Nephron (organoid): ENCODE measurements at regions not wholly inside any gene's neighbourhood (a gene's known extent, or its start where the extent isn't known, plus 50 kb on each side); places are given as distances from the start of the nearest gene placed in this dataset.

Experiments
- H3K27ac Mint-ChIP-seq, 3 experiments: 2 replicates each; pipeline ENCODE4 v1.8.0; 2020; ENCODE audit warnings: mixed read lengths in 3 of 3, mild to moderate bottlenecking in 2 of 3, moderate library complexity in 1 of 3
- H3K27me3 Mint-ChIP-seq: 2 replicates; pipeline ENCODE4 v1.8.0; 2021; ENCODE audit warnings: low read depth, mild to moderate bottlenecking, moderate library complexity, mixed read lengths
- H3K36me3 Mint-ChIP-seq: 2 replicates; pipeline ENCODE4 v1.8.0; 2020; ENCODE audit warnings: low read depth, mixed read lengths
- H3K4me1 Mint-ChIP-seq: 2 replicates; pipeline ENCODE4 v1.8.0; 2020; ENCODE audit warnings: mixed read lengths
- H3K4me3 Mint-ChIP-seq, 3 experiments: 2 replicates each; pipeline ENCODE4 v1.8.0; 2020; ENCODE audit warnings: mild to moderate bottlenecking in 3 of 3, mixed read lengths in 3 of 3, moderate library complexity in 2 of 3
- H3K9me3 Mint-ChIP-seq: 2 replicates; pipeline ENCODE4 v1.8.0; 2020; ENCODE audit warnings: mixed read lengths
- TF ChIP-seq, protein P1 (sequence below), 3 experiments: fragments of 200-600 bp; sonication (generic); IDR thresholded peaks; one replicate each; pipeline ENCODE4 v1.5.0; 2021; ENCODE audit warnings: antibody characterized with exemption in 3 of 3; ENCODE audit not compliant: unreplicated experiment in 3 of 3

DNA sequence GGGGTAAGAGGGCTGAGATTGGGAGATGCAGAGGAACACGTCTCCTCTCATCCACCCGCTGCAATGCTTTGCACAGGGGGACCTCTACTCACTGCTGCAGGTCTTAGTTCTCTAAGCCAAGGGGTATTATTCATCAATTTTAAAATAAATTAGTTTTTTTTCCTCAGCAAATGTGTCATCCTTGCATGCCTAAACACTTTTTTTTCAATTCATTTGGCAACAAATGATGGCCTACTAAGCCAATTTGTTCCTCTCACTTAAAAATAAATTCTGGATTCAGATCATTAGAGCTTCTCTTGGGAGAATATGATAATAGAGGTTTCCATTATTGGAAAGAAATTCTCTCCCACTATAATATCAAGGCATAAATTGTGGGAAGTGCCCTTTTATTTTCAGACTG is 338.3 kb downstream of the IRX1 start:
- Mint-ChIP-seq H3K4me1 (no peaks in the 10 kb centered on the region), H3K9me3 (peaks cover 9% of the 10 kb centered on the region), H3K4me3 (no peak overlapping the region), H3K36me3 (no peaks in the 10 kb centered on the region), H3K27me3 (no peaks in the 10 kb centered on the region), H3K27ac (no peak overlapping the region)
- TF ChIP-seq, protein P1, sequence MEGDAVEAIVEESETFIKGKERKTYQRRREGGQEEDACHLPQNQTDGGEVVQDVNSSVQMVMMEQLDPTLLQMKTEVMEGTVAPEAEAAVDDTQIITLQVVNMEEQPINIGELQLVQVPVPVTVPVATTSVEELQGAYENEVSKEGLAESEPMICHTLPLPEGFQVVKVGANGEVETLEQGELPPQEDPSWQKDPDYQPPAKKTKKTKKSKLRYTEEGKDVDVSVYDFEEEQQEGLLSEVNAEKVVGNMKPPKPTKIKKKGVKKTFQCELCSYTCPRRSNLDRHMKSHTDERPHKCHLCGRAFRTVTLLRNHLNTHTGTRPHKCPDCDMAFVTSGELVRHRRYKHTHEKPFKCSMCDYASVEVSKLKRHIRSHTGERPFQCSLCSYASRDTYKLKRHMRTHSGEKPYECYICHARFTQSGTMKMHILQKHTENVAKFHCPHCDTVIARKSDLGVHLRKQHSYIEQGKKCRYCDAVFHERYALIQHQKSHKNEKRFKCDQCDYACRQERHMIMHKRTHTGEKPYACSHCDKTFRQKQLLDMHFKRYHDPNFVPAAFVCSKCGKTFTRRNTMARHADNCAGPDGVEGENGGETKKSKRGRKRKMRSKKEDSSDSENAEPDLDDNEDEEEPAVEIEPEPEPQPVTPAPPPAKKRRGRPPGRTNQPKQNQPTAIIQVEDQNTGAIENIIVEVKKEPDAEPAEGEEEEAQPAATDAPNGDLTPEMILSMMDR (IDR thresholded peaks at IDR 0.05; ENCODE audit: unreplicated experiment in 3 of 3) = no peak

DNA sequence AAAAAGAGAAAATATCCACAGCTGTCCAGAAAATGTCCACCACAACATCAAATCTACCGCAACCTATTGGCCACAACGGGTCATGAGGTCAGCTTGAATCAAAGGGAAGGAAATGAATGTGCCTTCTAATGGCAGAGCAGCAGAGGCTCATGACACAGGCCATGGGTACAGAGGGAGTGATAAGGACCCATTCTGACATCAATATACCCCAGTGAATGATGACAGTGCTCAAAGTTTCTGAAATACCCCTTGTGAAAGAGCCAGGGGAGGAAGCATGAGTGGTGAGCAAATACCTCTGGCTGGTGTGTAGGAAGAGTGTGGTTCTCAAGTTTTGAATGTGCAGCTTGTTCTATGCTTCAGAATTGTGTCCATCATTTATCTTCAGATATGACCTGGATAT is 348.2 kb downstream of the IRX1 start:
- Mint-ChIP-seq H3K4me1 (no peaks in the 10 kb centered on the region), H3K36me3 (no peaks in the 10 kb centered on the region), H3K27ac (no peak overlapping the region), H3K9me3 (peaks cover 11% of the 10 kb centered on the region), H3K4me3 (no peak overlapping the region), H3K27me3 (peaks cover 4% of the 10 kb centered on the region)
- TF ChIP-seq, protein P1 (IDR thresholded peaks at IDR 0.05; ENCODE audit: unreplicated experiment in 3 of 3) = no peak

DNA sequence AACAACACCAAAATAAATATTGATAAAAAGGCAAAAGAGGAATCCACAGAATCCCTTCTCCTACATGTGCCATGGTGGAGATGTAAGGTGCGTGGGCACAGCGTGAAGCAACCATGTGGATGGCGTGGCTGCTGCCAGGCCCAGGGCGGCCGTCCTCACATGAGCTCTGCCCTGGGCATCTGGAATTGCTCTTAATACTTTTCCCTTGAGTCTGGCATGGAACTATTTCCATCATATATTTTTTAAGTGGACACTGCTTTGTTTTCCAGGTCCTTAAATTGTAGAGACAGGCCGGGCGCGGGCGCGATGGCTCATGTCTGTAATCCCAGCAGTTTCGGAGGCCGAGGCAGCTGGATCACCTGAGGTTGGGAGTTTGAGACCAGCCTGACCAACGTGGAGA is 349.3 kb downstream of the IRX1 start:
- TF ChIP-seq, protein P1 (IDR thresholded peaks at IDR 0.05; ENCODE audit: unreplicated experiment in 3 of 3) = no peak
- Mint-ChIP-seq H3K27ac (no peak overlapping the region), H3K4me1 (no peaks in the 10 kb centered on the region), H3K27me3 (peaks cover 5% of the 10 kb centered on the region), H3K36me3 (no peaks in the 10 kb centered on the region), H3K9me3 (peaks cover 9% of the 10 kb centered on the region), H3K4me3 (no peak overlapping the region)

DNA sequence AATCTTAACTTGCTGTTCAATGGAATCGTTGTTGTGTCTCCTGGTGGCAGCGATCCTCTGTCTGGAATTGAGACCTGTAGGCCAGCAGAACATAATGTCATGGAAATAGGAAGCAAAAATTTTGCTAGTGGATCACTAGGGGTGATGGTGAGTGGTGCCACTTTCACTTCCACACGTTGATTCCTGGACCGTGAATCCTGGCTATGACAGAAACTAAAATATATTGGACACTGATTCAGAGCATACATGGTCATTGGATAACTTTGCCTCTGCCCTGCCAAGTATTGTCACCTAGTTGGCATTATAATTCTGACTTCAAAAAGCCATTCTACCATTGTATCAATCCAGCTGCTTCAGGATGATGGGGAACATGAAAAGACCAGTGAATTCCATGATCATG is 353.2 kb downstream of the IRX1 start:
- H3K4me3 Mint-ChIP-seq = no peak overlapping the region
- H3K27ac Mint-ChIP-seq = no peak overlapping the region
- H3K4me1 Mint-ChIP-seq = no peaks in the 10 kb centered on the region
- peaks cover 28% of the 10 kb centered on the region for H3K9me3 Mint-ChIP-seq
- TF ChIP-seq, protein P1 (IDR thresholded peaks at IDR 0.05; ENCODE audit: unreplicated experiment in 3 of 3) = no peak
- peaks cover 3% of the 10 kb centered on the region for H3K27me3 Mint-ChIP-seq
- H3K36me3 Mint-ChIP-seq = no peaks in the 10 kb centered on the region

DNA sequence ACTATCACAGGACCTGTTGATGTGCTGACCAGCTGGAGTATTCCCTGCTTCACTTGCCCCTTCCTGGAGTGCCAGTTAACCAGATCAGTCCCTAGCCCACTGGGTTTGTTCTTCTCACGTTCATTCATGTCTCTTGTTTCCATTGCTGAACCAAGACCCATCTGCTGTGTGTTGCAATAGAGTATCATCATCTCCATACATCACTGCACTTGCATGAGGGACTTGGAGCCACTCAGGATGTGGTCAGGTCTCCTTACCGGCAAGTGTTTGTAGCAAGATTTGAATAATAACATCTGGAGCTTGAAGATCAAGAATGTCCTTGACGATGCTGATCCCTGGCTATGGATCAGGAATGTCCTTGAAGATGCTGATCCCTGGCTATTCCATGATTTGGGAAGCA is 358.6 kb downstream of the IRX1 start:
- TF ChIP-seq, protein P1 (IDR thresholded peaks at IDR 0.05; ENCODE audit: unreplicated experiment in 3 of 3) = no peak
- H3K36me3 Mint-ChIP-seq = no peaks in the 10 kb centered on the region
- no peak overlapping the region for H3K27ac Mint-ChIP-seq
- peaks cover 25% of the 10 kb centered on the region for H3K9me3 Mint-ChIP-seq
- no peak overlapping the region for H3K4me3 Mint-ChIP-seq
- no peaks in the 10 kb centered on the region for H3K4me1 Mint-ChIP-seq
- peaks cover 3% of the 10 kb centered on the region for H3K27me3 Mint-ChIP-seq

DNA sequence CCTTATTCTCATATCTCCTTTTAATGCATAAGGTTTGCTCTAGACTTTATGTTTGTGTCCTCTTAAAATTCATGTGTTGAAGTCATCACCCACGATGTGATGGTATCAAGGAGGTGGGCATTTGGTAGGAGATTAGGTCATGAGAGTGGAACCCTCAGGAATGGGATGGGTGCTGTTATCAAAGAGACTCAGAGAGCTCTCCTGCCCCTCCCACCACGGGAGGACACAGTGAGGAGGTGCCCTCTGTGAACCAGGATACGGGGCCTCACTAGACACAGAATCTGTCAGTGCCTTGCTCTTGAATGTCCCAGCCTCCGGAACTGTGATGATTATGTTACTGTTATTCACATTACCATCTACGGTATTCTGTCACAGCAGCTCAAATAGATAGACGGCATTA is 359.0 kb downstream of the IRX1 start:
- H3K27me3 Mint-ChIP-seq = peaks cover 3% of the 10 kb centered on the region
- no peak overlapping the region for H3K4me3 Mint-ChIP-seq
- no peaks in the 10 kb centered on the region for H3K4me1 Mint-ChIP-seq
- H3K36me3 Mint-ChIP-seq = no peaks in the 10 kb centered on the region
- TF ChIP-seq, protein P1 (IDR thresholded peaks at IDR 0.05; ENCODE audit: unreplicated experiment in 3 of 3) = no peak
- no peak overlapping the region for H3K27ac Mint-ChIP-seq
- H3K9me3 Mint-ChIP-seq = peaks cover 25% of the 10 kb centered on the region
